ENCODE measurements at regions not wholly inside any gene's neighbourhood (a gene's known extent, or its start where the extent isn't known, plus 50 kb on each side); places are given as distances from the start of the nearest gene placed in this dataset.

DNA sequence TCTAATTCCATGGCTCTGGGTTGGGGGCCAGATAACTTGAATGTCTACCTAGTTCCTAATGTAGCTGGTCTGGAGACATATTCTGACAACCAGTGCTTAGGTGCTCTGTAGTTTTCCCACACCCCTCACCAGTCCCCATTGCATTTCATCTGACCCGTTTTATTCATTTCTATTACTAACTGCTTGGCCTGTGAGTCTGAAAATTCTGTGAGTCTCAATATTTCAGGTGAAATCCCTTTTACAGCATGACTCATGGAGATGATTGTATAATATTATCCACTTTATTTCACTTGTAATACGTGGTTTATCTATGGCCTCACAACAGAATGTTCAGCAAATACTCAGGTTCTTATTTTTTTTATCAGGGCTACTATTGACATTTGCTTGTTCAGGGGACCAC lies 103.7 kb upstream of the UGP2 start:
- TF ChIP-seq, protein P1, sequence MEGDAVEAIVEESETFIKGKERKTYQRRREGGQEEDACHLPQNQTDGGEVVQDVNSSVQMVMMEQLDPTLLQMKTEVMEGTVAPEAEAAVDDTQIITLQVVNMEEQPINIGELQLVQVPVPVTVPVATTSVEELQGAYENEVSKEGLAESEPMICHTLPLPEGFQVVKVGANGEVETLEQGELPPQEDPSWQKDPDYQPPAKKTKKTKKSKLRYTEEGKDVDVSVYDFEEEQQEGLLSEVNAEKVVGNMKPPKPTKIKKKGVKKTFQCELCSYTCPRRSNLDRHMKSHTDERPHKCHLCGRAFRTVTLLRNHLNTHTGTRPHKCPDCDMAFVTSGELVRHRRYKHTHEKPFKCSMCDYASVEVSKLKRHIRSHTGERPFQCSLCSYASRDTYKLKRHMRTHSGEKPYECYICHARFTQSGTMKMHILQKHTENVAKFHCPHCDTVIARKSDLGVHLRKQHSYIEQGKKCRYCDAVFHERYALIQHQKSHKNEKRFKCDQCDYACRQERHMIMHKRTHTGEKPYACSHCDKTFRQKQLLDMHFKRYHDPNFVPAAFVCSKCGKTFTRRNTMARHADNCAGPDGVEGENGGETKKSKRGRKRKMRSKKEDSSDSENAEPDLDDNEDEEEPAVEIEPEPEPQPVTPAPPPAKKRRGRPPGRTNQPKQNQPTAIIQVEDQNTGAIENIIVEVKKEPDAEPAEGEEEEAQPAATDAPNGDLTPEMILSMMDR (IDR thresholded peaks at IDR 0.05): no peak
- no peak for TF ChIP-seq POLR2A (IDR thresholded peaks at IDR 0.05)

Measured in esophagus squamous epithelium (tissue), 4 donors.